ENCODE measurements at regions not wholly inside any gene's neighbourhood (a gene's known extent, or its start where the extent isn't known, plus 50 kb on each side); places are given as distances from the start of the nearest gene placed in this dataset.

GRCh38 chr2:139969323-139969722 is 1189.1 kb upstream of the NXPH2 start:
- no peaks in the 10 kb centered on the region for H3K36me3 Mint-ChIP-seq (ENCODE audit: low read depth)
- H3K27me3 Mint-ChIP-seq (ENCODE audit: low read depth): no peaks in the 10 kb centered on the region
- DNase-seq: no peak
- no peak overlapping the region for H3K4me3 Mint-ChIP-seq
- no peaks in the 10 kb centered on the region for H3K4me1 Mint-ChIP-seq (ENCODE audit: low read depth)
- CTCF ChIA-PET: no interaction called here
- peaks cover 11% of the 10 kb centered on the region for H3K9me3 Mint-ChIP-seq
- no peak overlapping the region for H3K27ac Mint-ChIP-seq
- intact Hi-C loops (cut with micrococcal nuclease): no loop called here

GRCh38 chr2:139968588-139968987 is 1188.4 kb upstream of the NXPH2 start:
- no peak overlapping the region for H3K27ac Mint-ChIP-seq
- intact Hi-C loops (cut with micrococcal nuclease): no loop called here
- no peak for DNase-seq
- no peaks in the 10 kb centered on the region for H3K4me1 Mint-ChIP-seq (ENCODE audit: low read depth)
- H3K4me3 Mint-ChIP-seq: no peak overlapping the region
- CTCF ChIA-PET: no interaction called here
- H3K27me3 Mint-ChIP-seq (ENCODE audit: low read depth): no peaks in the 10 kb centered on the region
- H3K36me3 Mint-ChIP-seq (ENCODE audit: low read depth): no peaks in the 10 kb centered on the region
- H3K9me3 Mint-ChIP-seq: peaks cover 8% of the 10 kb centered on the region

GRCh38 chr2:139967665-139968064 is 1187.5 kb upstream of the NXPH2 start:
- no peak overlapping the region for H3K27ac Mint-ChIP-seq
- intact Hi-C loops (cut with micrococcal nuclease): no loop called here
- H3K4me3 Mint-ChIP-seq: no peak overlapping the region
- no peaks in the 10 kb centered on the region for H3K36me3 Mint-ChIP-seq (ENCODE audit: low read depth)
- H3K9me3 Mint-ChIP-seq: peaks cover 6% of the 10 kb centered on the region
- H3K27me3 Mint-ChIP-seq (ENCODE audit: low read depth): no peaks in the 10 kb centered on the region
- CTCF ChIA-PET: no interaction called here
- no peak for DNase-seq
- no peaks in the 10 kb centered on the region for H3K4me1 Mint-ChIP-seq (ENCODE audit: low read depth)

- CTCF ChIA-PET: no interaction called here
- intact Hi-C loops (cut with micrococcal nuclease): no loop called here
- DNase-seq: no peak
- Mint-ChIP-seq H3K27me3 (ENCODE audit: low read depth) (no peaks in the 10 kb centered on the region), H3K4me1 (ENCODE audit: low read depth) (no peaks in the 10 kb centered on the region), H3K27ac (no peak overlapping the region), H3K9me3 (peaks cover 10% of the 10 kb centered on the region), H3K36me3 (ENCODE audit: low read depth) (no peaks in the 10 kb centered on the region), H3K4me3 (no peak overlapping the region)
Observed at GRCh38 chr2:139964721-139965440, 1184.7 kb upstream of the NXPH2 start.

GRCh38 chr2:139963863-139964355 is 1183.7 kb upstream of the NXPH2 start:
- H3K4me3 Mint-ChIP-seq: no peak overlapping the region
- CTCF ChIA-PET: no interaction called here
- no peak overlapping the region for H3K27ac Mint-ChIP-seq
- no peaks in the 10 kb centered on the region for H3K27me3 Mint-ChIP-seq (ENCODE audit: low read depth)
- intact Hi-C loops (cut with micrococcal nuclease): no loop called here
- H3K4me1 Mint-ChIP-seq (ENCODE audit: low read depth): no peaks in the 10 kb centered on the region
- no peak for DNase-seq
- peaks cover 10% of the 10 kb centered on the region for H3K9me3 Mint-ChIP-seq
- H3K36me3 Mint-ChIP-seq (ENCODE audit: low read depth): no peaks in the 10 kb centered on the region

- CTCF ChIA-PET: no interaction called here
- Mint-ChIP-seq H3K4me3 (no peak overlapping the region), H3K27ac (no peak overlapping the region), H3K4me1 (ENCODE audit: low read depth) (no peaks in the 10 kb centered on the region), H3K36me3 (ENCODE audit: low read depth) (no peaks in the 10 kb centered on the region), H3K9me3 (peaks cover 6% of the 10 kb centered on the region), H3K27me3 (ENCODE audit: low read depth) (no peaks in the 10 kb centered on the region)
- no peak for DNase-seq
- intact Hi-C loops (cut with micrococcal nuclease): no loop called here
Observed at GRCh38 chr2:139949242-139949972, 1169.2 kb upstream of the NXPH2 start.

- H3K4me1 Mint-ChIP-seq (ENCODE audit: low read depth): no peaks in the 10 kb centered on the region
- no peak for DNase-seq
- no peak overlapping the region for H3K4me3 Mint-ChIP-seq
- no peaks in the 10 kb centered on the region for H3K27me3 Mint-ChIP-seq (ENCODE audit: low read depth)
- no peaks in the 10 kb centered on the region for H3K36me3 Mint-ChIP-seq (ENCODE audit: low read depth)
- H3K27ac Mint-ChIP-seq: no peak overlapping the region
- H3K9me3 Mint-ChIP-seq: peaks cover 6% of the 10 kb centered on the region
- intact Hi-C loops (cut with micrococcal nuclease): no loop called here
- CTCF ChIA-PET: no interaction called here
Observed at GRCh38 chr2:139946690-139947089, 1166.5 kb upstream of the NXPH2 start.

GRCh38 chr2:139940686-139941085 is 1160.5 kb upstream of the NXPH2 start:
- Mint-ChIP-seq H3K27ac (no peak overlapping the region), H3K4me3 (no peak overlapping the region), H3K27me3 (ENCODE audit: low read depth) (no peaks in the 10 kb centered on the region), H3K9me3 (peaks cover 21% of the 10 kb centered on the region), H3K36me3 (ENCODE audit: low read depth) (no peaks in the 10 kb centered on the region), H3K4me1 (ENCODE audit: low read depth) (no peaks in the 10 kb centered on the region)
- no peak for DNase-seq
- intact Hi-C loops (cut with micrococcal nuclease): no loop called here
- CTCF ChIA-PET: no interaction called here

- no peaks in the 10 kb centered on the region for H3K36me3 Mint-ChIP-seq (ENCODE audit: low read depth)
- H3K9me3 Mint-ChIP-seq: peaks cover 2% of the 10 kb centered on the region
- H3K27me3 Mint-ChIP-seq (ENCODE audit: low read depth): no peaks in the 10 kb centered on the region
- no peak for DNase-seq
- CTCF ChIA-PET: no interaction called here
- intact Hi-C loops (cut with micrococcal nuclease): no loop called here
- no peak overlapping the region for H3K4me3 Mint-ChIP-seq
- H3K27ac Mint-ChIP-seq: no peak overlapping the region
- H3K4me1 Mint-ChIP-seq (ENCODE audit: low read depth): no peaks in the 10 kb centered on the region
Observed at GRCh38 chr2:139925903-139926302, 1145.7 kb upstream of the NXPH2 start.

- no peak for DNase-seq
- Mint-ChIP-seq H3K27ac (no peak overlapping the region), H3K27me3 (ENCODE audit: low read depth) (no peaks in the 10 kb centered on the region), H3K4me3 (no peak overlapping the region), H3K9me3 (peaks cover 2% of the 10 kb centered on the region), H3K36me3 (ENCODE audit: low read depth) (no peaks in the 10 kb centered on the region), H3K4me1 (ENCODE audit: low read depth) (no peaks in the 10 kb centered on the region)
- intact Hi-C loops (cut with micrococcal nuclease): no loop called here
- CTCF ChIA-PET: no interaction called here
Observed at GRCh38 chr2:139924070-139924469, 1143.9 kb upstream of the NXPH2 start.

- CTCF ChIA-PET: no interaction called here
- DNase-seq: no peak
- no peak overlapping the region for H3K27ac Mint-ChIP-seq
- no peaks in the 10 kb centered on the region for H3K36me3 Mint-ChIP-seq (ENCODE audit: low read depth)
- H3K4me3 Mint-ChIP-seq: no peak overlapping the region
- no peaks in the 10 kb centered on the region for H3K4me1 Mint-ChIP-seq (ENCODE audit: low read depth)
- H3K27me3 Mint-ChIP-seq (ENCODE audit: low read depth): no peaks in the 10 kb centered on the region
- peaks cover 4% of the 10 kb centered on the region for H3K9me3 Mint-ChIP-seq
- intact Hi-C loops (cut with micrococcal nuclease): no loop called here
Observed at GRCh38 chr2:139918982-139919381, 1138.8 kb upstream of the NXPH2 start.

- no peaks in the 10 kb centered on the region for H3K36me3 Mint-ChIP-seq (ENCODE audit: low read depth)
Observed at GRCh38 chr2:139917690-139918384, 1137.6 kb upstream of the NXPH2 start.

More at GRCh38 chr2:139917690-139918384, 1137.6 kb upstream of the NXPH2 start:
- no peak for DNase-seq
- CTCF ChIA-PET: no interaction called here
- Mint-ChIP-seq H3K4me1 (ENCODE audit: low read depth) (no peaks in the 10 kb centered on the region), H3K9me3 (peaks cover 4% of the 10 kb centered on the region), H3K27ac (no peak overlapping the region), H3K27me3 (ENCODE audit: low read depth) (no peaks in the 10 kb centered on the region), H3K4me3 (no peak overlapping the region)
- intact Hi-C loops (cut with micrococcal nuclease): no loop called here
